Germinal center (tissue), 1 donor: ENCODE measurements at regions not wholly inside any gene's neighbourhood (a gene's known extent, or its start where the extent isn't known, plus 50 kb on each side); places are given as distances from the start of the nearest gene placed in this dataset.
"Not testable (repeated sequence)": the region's sequence is repeated elsewhere in the genome, so short reads cannot be mapped to it uniquely, and the experiment has no call there.

Source experiments
- DNase-seq: peaks from one replicate; pipeline ENCODE4 v3.0.0; 2012; ENCODE audit warnings: mixed read lengths, low spot score

- DNase-seq: no peak
Measured at GRCh38 chr3:191518861-191519260, 57.9 kb downstream of the PYDC2 start.

GRCh38 chr3:191521055-191521454 lies 60.1 kb downstream of the PYDC2 start:
- DNase-seq: no peak

- no peak for DNase-seq
Measured at GRCh38 chr3:191523148-191523547, 62.2 kb downstream of the PYDC2 start.

- no peak for DNase-seq
Measured at GRCh38 chr3:191528589-191528988, 67.6 kb downstream of the PYDC2 start.

GRCh38 chr3:191529992-191530391 lies 69.0 kb downstream of the PYDC2 start:
- no peak for DNase-seq

GRCh38 chr3:191531434-191531972 lies 70.5 kb downstream of the PYDC2 start:
- DNase-seq: no peak

GRCh38 chr3:191543018-191543417 lies 82.1 kb downstream of the PYDC2 start:
- DNase-seq: no peak

GRCh38 chr3:191543897-191544296 lies 82.9 kb downstream of the PYDC2 start:
- DNase-seq: no peak

- DNase-seq: no peak
Measured at GRCh38 chr3:191549357-191549756, 88.4 kb downstream of the PYDC2 start.

GRCh38 chr3:191555037-191555436 lies 94.1 kb downstream of the PYDC2 start:
- DNase-seq: no peak

GRCh38 chr3:191557322-191557721 lies 96.4 kb downstream of the PYDC2 start:
- DNase-seq: no peak

- no peak for DNase-seq
Measured at GRCh38 chr3:191563722-191564121, 102.8 kb downstream of the PYDC2 start.

GRCh38 chr3:191566469-191566868 lies 105.5 kb downstream of the PYDC2 start:
- DNase-seq: no peak

- no peak for DNase-seq
Measured at GRCh38 chr3:191568206-191568605, 107.2 kb downstream of the PYDC2 start.

GRCh38 chr3:191592105-191592504 lies 131.1 kb downstream of the PYDC2 start:
- no peak for DNase-seq

GRCh38 chr3:191593486-191593885 lies 132.5 kb downstream of the PYDC2 start:
- no peak for DNase-seq

- not testable (repeated sequence) for DNase-seq
Measured at GRCh38 chr3:191615511-191615910, 154.5 kb downstream of the PYDC2 start.

GRCh38 chr3:191624299-191624698 lies 163.3 kb downstream of the PYDC2 start:
- DNase-seq: no peak

GRCh38 chr3:191627064-191627463 lies 166.1 kb downstream of the PYDC2 start:
- no peak for DNase-seq

GRCh38 chr3:191628571-191628970 lies 167.6 kb downstream of the PYDC2 start:
- no peak for DNase-seq

- no peak for DNase-seq
Measured at GRCh38 chr3:191631496-191631895, 170.5 kb downstream of the PYDC2 start.

GRCh38 chr3:191634902-191635301 lies 173.9 kb downstream of the PYDC2 start:
- DNase-seq: no peak

GRCh38 chr3:191637611-191638010 lies 176.6 kb downstream of the PYDC2 start:
- DNase-seq: no peak

- DNase-seq: no peak
Measured at GRCh38 chr3:191641789-191642188, 180.8 kb downstream of the PYDC2 start.

- no peak for DNase-seq
Measured at GRCh38 chr3:191644291-191644690, 183.3 kb downstream of the PYDC2 start.
